ENCODE measurements at regions not wholly inside any gene's neighbourhood (a gene's known extent, or its start where the extent isn't known, plus 50 kb on each side); places are given as distances from the start of the nearest gene placed in this dataset.
"Not testable (repeated sequence)": the region's sequence is repeated elsewhere in the genome, so short reads cannot be mapped to it uniquely, and the experiment has no call there.

DNA sequence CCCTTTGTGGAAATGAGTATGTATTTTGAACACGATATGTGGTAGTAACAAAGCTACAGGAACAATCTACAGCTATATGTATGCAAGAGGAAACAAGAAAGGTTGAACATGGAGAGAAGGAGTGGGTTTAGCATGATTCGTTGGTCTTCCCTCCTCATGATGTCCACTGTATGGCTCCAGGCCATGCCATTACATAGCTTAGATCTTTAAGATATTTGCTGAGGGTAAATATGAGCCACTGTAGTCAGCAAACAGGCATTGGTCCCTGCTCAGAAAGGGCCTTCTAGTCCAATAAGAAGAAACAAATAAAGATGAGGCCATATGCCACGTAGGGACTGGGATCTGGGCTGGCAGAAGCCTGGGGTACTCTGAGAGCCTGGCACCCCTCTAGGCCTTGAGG, 543.2 kb upstream of the SGCD start:
- no peak for DNase-seq

DNA sequence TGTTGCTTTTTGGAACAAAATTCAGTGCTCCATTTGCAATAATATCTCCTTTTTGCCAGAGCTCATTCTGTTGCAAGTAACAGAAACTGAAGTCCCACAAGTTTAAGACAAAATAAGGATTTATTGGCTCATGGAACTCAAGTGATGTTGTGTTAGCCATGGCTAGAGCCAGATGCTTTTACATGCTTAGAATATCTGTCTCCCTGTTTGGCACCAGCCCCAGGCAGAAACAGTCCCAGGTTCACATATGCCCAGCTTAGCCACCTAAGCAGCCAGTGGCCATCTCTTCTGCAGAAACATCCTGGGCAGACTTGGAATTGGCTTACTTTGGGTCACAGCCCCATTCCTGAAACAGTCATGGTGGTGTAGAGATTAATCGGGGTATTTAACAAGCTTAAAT, 540.9 kb upstream of the SGCD start:
- no peak for DNase-seq

DNA sequence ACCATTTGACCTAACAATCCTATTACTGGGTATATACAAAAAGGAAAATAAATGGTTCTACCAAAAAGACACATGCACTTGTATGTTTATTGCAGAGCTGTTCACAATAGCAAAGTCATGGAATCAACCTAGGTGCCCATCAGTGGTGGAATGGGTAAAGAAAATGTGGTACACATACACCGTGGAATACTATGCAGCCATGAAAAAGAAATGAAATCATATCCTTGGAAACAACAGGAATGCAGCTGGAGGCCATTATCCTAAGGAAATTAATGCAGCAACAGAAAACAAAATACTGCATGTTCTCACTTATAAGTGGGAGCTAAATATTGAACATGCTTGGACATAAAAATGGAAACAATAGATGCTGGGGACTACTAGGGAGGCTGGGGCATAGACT, 534.1 kb upstream of the SGCD start:
- DNase-seq: no peak

DNA sequence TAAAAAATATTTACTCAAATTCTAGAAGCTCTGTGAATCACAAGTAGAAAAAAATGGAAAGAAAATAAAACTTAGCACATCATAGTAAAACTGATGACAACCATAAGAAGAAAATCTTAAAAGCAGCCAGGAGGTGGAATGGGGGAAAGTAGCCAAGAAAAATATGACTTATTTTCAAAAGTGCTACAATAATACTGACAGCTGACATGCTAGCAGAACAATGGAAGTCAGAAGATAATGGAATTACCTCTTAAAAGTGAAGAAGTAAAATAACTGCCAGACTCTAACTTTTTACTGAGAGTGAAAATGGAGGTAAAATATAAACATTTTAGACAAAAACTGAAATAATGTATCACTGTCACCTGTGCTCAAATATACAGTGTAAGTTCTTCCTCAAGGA, 532.2 kb upstream of the SGCD start:
- no peak for DNase-seq

DNA sequence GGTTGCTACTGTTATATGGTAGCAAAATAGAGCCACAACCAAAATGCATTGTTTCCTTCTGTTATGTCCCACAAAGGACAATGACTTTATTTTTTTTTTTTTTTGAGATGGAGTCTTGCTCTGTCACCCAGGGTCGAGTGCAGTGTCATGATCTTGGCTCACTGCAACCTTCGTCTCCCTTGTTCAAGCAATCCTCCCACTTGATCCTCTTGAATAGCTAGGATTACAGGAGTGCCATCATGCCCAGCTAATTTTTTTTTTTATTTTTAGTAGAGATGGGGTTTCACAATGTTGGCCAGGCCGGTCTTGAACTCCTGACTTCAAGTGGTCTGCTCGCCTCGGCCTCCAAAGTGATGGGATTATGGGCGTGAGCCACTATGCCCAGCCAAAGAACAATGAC, 527.7 kb upstream of the SGCD start:
- no peak for DNase-seq

DNA sequence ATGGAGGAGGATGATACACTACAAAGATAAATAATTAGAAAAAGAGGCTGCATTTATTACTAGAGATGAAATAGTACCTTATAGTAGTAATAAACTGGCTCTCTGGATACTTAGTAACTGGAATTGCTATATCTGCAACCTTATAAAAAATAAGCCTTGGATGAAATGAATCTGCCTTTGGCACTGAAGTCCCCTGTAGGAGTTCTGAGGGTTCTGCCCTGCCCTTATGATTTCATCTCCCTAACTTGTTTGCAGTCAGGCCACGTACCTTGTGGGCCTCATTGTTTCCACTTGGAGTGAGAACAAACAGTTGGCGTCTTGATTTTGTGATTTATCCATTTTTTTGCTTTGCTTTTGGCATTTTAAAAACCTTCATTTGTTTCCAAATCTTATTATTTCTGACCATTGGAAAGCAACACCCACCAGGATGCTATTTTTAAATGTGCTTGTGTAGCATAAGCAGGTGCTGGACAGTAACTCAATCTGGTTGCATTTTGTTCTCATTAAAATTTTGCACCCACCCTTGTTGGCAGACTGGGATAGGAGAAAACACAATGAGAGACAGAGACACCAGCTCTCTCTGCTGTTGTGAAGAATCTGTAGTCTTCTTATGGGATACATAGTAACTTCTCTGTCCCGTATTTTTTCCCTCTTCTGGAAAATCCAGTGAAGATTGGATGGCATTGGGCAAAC, 518.9 kb upstream of the SGCD start:
- DNase-seq: no peak

- DNase-seq: no peak
Measured at GRCh38 chr5:155815248-155815647, 511.7 kb upstream of the SGCD start.

- DNase-seq: no peak
Measured at GRCh38 chr5:155822177-155822576, 504.8 kb upstream of the SGCD start.

DNA sequence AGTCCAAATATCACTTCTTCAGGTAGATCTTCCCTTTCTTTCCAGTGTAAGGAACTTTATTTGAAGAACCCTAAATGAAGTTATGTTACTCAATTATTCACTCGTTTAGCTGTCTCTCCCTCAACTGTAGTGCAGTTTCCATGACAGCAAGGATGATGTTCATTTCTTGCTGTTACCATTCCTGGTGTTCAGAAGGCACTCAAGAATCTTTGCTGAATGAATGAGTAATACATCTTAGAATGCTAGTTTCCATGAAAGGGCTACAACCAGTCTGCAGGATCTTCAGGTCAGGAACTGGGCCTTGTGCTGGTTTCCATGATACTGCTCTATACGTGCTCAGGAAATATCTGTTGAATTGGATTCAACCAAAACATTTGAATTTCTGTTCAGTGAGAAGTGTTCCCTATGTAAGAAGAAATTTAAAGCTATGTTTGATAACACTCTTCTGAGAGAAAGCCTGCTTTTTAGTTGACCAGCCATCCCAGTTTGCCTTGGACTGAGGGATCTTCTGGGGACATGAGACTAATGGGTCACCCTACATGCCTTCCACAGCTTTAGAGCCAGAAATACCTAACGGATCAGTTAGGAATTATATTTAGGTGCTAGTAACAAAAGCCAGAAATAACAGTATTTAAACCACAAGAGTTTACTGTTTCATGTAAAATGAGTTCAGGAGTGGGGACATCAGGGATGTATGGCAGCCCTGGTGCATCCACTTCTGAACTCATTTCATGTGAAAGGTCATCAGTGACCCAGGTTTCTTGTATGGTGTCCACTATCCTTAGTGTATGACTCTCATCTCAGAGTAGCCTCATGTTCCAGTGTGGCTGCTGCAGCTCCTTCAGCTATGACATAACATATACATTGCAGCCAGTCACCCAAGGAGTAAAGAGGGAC, 500.1 kb upstream of the SGCD start:
- no peak for DNase-seq

GRCh38 chr5:155827508-155827815, 499.5 kb upstream of the SGCD start:
- not testable (repeated sequence) for DNase-seq

DNA sequence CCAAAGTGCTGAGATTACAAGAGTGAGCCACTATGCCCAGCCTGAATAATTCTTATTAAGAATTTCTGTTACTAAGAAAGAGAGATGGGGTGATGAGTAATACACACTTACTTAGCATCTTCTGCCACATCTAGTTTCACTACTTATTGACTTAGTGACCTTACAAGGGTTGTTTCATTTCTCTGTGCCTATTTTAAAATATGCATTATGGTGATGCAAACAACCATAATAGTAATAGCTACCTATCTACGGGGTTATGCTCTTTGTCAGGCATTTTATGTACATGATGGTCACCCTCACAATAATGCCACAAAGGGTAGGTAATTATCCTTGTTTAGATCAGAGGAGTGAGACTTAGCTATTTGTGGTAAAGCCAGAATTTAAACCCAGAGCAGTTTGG, 499.0 kb upstream of the SGCD start:
- DNase-seq: no peak

GRCh38 chr5:155831491-155831890, 495.5 kb upstream of the SGCD start:
- DNase-seq: no peak

DNA sequence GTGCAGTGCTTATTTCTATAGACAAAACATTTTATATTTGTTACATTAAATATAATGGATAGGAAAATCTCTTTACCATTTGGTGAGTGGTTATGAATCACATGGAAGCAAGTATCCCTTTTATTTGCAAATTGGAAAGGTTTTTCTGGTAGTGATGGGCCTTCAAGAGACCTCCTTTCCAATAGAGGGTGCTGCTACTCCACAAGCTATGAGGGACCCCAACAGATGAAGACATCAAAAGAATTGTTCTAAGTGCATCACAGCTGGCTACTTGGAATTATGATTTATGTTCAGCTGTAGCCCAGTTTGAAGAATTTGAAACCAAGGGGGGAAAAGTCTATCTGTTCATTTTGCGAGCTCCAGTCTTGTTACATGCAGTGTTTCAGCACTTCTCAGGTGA, 493.7 kb upstream of the SGCD start:
- no peak for DNase-seq

GRCh38 chr5:155834271-155834975, 492.5 kb upstream of the SGCD start:
- DNase-seq: no peak

GRCh38 chr5:155836089-155836803, 490.7 kb upstream of the SGCD start:
- no peak for DNase-seq

DNA sequence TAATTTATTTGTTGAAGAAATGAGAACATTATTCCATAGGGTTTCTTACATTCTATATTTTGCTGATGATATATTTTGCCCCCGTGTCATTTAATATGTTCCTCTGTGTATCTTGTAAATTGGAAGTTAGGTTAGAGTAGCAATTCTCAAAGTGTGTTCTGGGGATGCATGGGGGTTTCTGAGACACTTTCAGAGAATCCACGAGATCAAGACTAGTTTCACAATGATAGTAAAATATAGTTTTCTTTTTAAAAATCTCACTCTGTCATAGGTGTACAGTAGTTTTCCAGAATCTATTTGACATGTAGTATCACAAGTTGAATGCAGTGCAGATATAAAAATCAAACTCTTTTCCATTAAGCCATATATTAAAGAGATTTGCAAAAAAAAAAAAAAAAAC, 488.6 kb upstream of the SGCD start:
- no peak for DNase-seq

GRCh38 chr5:155839251-155840037, 487.5 kb upstream of the SGCD start:
- no peak for DNase-seq

DNA sequence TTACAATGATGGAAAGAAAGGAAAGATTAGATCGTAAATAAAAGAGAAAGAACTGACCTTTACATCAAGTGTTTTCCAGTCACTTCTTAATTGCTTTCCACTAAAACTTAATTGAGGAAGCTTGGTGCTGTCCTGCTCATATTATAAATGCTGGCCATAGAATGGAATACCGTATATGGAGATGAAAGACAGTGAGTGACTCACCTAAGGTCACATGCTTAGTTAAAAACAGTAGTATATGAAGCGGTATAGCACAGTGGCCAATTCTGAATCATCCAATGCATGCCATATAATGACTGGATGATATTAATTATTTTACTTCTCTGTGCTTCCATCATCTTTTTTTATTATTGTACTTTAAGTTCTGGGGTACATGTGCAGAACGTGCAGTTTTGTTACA, 482.4 kb upstream of the SGCD start:
- no peak for DNase-seq

DNA sequence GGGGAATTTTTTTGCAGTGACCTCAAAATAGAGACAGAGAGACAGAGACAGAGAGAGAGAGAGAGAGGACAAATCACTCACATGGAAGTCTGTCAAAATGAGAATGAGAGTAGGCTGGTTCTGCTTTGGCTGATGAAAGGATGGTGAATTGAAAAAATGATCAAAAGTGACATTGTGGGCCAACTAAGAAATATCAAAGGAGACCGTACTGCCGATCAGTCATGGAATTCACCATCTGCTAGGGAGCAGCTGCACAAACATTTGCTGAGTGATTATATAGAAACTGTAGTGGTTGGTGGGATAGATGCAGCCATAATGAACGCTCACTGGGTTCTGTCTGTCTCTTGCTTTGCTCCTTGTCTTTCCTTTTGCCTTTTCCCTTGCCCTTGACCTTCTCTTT, 476.6 kb upstream of the SGCD start:
- DNase-seq: no peak

DNA sequence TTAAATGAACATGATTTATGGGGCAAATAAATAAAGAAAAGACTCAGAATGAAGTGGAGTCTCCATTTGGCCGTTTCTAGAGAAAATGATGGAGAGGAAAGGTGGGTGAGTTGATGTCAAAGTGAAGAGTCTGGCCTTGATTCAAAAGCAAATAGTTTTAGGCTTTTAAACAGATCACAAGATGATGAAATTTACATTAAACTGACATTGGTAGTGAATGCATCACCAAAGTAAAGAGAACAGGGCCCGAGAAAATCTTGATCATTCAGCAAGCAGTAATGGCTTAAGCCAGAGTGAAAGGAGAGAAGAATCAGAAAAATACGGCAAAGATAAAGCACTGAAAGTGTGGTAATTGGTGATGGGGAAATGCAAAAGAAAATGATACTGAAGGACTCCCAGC, 460.0 kb upstream of the SGCD start:
- no peak for DNase-seq

DNA sequence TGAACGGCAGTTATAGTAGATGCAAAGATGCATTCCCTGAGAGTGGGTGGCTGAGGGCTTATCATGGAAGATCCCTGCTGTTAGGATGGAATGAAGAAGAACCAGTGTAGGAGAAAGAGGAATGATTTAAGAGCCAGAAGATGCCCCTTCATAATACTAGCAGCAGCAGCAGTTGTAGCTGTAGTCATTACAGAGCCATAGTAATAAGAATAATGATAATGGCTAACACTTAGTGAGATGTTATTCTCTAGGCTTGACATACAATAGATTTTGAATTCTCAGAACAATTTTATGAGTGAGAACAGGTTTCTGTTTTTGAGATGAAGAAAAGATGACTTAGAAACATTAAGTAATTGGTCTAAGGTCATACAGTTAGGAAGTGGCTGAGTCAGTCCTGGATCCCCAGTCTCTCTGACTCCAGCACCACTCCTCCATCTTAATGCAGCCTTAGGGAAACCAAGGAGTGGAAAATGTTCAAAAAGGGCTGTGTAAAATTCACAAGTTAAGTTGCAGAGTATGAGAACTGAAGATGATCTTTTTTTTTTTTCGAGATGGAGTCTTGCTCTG, 459.4 kb upstream of the SGCD start:
- DNase-seq: no peak

- no peak for DNase-seq
Measured at GRCh38 chr5:155870636-155871035, 456.3 kb upstream of the SGCD start.
